HG02678 (cell line): ENCODE measurements at regions not wholly inside any gene's neighbourhood (a gene's known extent, or its start where the extent isn't known, plus 50 kb on each side); places are given as distances from the start of the nearest gene placed in this dataset.

ENCODE experiments used
- ATAC-seq: cut with Tn5 transposase; IDR thresholded peaks from one replicate; pipeline ENCODE4 v1.9.1; 2021; ENCODE audit warnings: mild to moderate bottlenecking, moderate library complexity; ENCODE audit not compliant: unreplicated experiment

DNA sequence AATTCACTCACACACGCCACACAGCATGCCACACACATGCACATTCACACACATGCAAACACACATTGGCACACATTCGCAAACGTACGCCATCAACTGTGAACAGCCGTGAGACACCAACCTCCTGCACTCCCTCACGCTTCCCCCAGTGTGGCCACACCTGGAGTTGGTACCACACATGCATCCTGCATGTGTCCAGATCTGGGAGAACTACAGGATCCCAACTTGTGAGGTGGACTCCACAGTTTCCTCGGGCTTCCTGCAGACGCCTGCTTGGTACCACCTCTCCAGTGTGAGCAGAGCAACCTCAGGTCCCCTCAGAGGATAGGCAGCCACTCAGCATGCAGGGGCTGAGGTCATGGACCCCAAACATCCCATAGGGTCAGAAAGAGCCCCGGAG, 239.0 kb downstream of the EIPR1 start:
- ATAC-seq = no peak

DNA sequence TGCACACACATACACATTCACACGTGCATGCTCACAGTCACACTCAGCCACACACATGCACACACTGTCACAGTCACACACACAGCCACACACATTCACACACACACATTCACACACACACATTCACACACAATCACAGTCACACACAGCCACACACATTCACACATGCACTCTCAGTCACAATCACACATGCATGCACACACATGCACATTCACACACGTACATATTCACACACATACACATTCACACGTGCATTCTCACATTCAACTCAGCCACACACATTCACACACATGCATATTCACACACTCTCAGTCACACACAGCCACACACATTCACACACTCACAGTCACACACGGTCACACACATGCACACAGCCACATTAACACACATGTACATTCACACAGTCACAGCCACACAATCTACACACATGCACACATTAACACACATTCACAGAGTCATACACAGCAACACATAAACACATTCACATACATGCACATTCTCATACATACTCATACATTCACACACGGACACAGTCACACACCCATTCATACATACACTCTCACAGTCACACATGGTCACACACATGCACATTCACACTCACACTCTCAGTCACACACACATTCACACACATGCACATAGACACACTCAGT, 239.8 kb downstream of the EIPR1 start:
- no peak for ATAC-seq

DNA sequence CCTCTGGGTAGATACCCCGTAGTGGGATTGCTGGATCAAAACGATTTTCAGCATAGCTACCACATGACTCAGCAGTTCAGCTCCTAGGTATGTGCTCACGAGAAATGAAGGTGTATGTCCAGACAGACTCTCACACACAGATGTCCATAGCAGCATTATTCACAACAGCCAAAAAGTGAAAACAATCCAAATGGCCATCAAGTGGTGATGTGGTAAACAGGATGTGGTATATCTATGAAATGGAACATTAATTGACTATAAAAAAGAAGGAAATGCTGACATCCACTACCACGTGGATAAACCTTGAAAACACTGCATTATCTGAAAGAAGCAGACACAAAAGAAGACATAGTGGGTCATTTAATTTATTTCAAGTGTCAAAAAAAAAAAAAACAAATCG, 241.9 kb downstream of the EIPR1 start:
- no peak for ATAC-seq

DNA sequence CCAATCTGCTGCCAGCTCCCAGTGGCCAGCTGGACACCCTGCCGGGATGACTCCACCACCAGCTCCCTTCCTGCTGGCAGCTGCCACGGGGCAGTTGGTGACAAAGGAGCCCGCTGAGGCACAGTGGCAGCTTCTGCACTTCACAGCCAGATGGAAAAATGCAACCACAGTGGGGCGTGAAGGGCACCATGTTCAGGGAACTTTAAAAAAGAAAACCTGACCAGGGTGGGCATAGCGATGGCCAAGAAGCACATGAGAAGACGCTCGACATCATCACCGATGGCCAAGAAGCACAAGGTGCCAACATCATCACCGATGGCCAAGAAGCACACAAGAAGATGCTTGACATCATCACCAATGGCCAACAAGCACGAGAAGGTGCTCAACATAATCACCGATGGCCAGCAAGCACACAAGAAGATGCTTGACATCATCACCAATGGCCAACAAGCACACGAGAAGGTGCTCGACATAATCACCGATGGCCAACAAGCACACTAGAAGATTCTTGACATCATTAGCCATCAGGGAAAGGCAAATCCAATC, 243.5 kb downstream of the EIPR1 start:
- no peak for ATAC-seq

DNA sequence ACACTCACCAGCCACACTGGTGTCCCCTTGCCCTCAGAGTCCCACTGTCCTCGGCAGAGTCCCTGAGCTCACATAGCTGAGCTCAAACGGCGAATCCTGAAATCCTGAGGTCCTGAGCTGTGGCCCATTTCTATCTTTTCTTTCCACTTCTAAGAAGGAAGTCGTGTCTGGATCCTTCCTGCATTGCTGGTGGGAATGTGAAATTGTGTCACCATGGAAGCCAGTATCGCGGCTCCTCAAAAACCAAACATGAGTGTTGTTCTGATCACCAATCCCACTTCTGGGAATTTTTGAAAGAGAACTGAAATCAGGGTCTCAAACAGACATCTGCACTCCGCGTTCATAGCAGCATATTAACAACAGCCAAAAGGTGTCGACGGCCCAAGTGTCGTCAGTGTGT, 244.7 kb downstream of the EIPR1 start:
- no peak for ATAC-seq

DNA sequence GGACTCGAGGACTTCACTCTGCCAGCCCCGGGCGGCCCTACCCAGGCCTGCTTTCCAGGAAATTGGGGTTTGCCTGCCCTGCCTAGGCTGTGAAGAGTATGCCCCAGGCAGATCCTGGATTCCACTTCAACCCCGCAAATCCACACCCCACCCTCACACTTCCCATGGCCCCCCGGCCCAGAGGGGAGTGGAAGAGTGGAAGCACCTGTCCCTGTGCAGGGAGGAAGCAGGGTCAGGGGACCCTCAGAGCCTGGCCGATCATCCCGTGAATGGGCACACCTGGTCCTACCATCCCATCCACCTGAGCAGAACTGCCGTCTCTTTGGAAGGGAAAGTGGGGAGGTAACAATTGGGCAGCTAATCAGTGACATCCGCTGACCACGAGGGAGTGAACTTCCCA, 245.2 kb downstream of the EIPR1 start:
- no peak for ATAC-seq

DNA sequence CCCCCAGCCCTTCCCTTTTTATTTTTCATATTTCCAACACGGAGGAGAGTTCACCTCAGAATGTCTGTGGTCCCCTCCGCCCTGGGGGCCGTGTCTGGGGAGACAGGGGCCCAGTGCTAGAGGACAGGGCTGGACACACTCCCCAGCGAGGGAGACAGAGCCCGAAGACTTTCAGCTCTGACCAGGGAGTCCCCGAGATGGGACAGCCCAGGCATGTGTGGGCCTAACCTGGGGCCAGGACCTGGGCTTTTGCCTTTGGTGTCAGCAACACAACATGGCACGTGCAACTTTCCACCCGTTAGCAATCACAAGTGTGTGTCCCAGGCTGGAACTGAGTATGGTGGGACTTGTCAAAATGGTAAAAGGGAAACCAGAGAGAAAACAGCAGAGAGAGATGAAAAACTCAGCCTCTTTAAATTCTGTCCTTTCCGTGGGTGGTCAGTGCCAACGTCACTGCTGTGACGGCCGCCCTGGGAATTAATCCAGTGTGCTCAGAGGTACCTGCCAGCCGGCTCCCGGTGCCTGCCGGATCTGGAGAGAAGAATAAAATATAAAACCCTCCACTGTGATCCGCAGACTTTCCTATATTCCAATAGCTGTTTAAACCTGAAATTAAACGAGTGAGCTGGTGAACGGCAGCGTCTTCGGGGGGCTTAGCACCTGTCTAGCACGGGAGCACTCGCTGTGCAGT, 245.8 kb downstream of the EIPR1 start:
- ATAC-seq = no peak

DNA sequence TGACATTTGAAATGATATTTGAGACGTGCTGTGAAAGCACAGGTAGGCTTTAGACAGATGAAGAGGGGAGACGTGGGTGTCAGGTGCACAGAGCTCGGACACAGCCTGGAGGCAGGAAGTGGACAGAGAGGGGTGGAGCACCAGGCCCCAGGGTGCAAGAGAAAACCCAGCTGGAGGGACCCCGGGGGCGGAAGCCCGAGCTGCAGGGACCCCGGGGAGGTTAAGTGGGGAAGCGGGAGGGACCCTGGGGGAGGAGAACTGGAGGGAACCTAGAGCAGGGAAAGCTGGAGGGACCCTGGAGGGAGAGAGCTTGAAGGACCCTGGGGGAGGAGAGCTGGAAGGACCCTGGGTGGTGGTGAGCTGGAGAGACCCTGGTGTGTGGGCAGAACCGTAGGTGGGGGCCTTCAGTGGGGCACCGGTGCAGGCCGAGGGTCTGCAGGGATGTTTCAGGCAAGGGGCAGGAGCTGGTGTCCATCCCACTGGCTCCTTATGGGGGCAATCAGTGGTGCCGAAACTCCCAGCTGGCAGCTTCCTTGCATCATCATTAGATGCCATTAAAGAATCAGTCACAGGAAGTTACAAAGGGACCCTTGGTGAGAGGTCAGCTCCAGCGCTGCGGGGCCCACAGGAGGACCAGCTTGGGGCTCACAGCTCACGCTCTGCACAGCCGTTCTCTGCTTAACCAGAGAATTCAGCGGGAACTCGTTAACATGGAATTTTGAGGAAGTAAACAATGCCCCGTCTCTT, 246.6 kb downstream of the EIPR1 start:
- ATAC-seq = no peak

DNA sequence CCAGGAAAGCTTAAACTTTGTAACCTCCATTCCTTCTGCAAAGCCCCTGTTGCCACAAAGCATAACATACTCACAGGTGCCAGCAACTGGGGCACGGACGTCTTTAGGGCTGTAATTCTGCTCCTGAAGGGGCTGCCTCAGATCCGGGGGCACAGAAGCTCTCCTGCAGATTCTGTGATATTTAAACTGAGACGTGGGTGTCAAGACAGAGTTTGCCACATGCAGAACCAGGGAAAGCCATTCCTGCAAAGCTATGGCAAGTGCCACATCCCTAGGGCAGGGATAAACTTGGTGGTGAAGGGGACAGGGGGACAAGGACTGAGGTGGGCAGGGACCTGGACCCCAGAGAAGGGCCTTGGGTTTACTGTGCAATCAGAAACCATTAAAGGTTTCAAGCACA, 247.2 kb downstream of the EIPR1 start:
- no peak for ATAC-seq

DNA sequence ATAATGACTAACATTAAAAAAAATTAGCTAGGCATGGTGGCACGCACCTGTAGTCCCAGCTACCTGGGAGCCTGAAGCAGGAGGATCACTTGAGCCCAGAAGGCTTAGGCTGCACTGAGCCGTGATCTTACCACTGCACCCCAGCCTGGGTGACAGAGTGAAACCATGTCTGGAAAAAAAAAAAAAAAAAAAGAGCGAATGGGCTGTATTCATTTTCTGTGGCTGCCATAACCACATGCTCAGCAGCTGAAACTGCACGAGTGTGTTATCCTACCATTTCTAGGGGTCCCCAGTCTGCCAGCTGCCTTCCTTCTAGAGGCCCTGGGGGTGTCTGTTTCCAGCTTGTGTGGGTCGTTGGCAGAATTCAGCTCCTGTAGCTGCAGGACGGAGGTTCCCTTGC, 247.8 kb downstream of the EIPR1 start:
- no peak for ATAC-seq

DNA sequence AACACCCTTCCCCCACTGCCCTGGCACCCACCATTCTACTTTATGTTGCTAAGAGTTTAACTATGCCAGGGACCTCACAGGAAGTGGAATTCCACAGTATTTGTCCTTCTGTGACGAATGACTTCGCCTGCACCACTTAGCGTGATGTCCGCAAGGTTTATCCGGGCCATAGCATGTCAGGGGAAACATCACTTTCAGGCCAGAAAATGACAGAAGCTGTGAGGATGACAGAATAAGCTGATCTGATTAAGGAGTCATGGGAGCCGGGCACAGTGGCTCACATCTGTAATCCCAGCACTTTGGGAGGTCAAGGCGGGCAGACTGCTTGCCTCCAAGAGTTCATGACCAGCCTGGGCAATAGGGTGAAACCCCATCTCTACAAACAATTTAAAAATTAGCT, 248.8 kb downstream of the EIPR1 start:
- ATAC-seq = no peak

DNA sequence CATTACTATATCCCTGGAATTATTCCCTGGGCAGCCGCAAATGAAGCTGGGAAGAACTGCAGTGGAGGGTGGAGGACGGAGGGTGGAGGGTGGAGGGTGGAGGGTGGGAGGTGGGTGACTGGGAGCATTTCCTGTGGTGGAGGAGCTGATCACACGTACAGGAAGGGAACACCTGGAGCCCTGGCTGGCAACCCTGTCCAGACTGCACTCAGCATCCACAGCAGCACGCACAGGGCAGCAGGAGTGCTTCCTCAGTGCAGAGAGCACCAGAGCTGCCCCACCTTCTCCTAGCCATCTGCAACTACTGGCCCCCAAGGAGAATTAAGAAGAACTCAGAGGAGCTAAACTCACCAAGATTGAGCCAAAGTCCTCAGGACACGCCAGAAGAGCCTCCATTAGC, 249.9 kb downstream of the EIPR1 start:
- ATAC-seq = no peak

DNA sequence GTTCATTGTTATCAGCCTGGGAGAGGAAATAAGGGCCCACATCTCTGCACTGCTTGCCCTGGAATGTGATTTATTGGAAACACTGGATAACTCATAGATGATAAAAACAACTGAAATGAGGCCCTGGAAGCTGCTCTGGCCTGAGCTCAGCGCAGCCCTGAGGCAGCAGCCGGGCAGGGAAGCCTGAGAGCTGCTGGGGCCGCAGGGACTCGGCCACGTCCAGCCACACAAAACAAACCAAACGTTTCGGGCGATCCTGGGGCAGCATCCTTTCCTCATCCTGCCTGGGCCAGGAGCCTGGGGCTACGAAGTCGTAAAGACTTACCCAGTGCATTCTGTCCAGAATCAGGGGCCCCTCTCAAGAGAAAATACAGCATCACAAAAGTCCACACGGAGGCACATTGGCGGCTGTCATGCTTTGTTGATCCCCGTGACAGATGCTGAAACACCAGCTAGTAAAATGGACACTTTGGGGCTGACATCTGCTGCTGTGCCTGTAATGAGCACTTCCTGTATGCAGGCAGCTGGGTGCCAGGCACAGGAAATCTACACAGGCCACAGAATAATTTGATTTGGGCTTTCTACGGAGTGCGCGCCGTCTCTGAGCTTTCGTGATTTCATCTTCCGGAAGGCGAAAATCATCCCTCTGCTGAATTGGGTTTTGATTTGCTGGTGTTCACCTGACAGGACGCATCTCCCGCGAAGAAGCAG, 250.6 kb downstream of the EIPR1 start:
- peak; percentile 50 for ATAC-seq

DNA sequence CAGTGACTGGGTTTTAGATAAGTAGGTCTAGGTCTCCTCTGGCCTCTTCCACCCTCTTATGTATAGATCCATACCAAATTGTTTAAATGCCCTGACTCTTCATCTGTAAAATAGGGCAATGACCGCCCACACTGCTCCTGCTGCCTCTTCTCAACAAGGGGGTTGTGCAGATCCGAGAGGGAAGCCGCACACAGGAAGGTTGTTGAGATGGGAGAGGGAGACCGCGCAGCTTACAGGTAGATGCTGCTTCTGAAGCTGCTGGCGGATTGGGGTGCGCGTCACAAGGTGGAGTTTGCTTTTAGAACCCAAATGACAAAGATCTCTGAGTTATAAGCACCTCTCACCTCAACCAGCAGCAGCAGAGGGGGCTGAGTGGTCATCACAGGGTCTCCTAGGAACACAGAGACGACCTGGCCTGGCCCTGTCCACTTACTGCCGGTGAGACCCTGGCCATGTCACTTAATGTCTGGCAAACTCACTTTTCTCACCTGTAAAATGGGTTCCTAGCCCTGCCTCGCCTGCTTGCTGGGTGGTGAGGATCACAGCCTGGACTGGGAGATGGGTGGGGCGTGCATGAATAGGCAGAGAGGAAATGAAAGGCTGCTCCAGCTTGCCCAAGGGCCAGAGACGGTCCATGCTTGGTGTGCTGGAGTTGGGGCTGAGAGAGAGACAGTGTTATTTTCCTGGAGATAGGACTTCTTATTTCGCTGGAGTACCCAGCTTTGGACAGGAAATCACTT, 251.3 kb downstream of the EIPR1 start:
- ATAC-seq = no peak

DNA sequence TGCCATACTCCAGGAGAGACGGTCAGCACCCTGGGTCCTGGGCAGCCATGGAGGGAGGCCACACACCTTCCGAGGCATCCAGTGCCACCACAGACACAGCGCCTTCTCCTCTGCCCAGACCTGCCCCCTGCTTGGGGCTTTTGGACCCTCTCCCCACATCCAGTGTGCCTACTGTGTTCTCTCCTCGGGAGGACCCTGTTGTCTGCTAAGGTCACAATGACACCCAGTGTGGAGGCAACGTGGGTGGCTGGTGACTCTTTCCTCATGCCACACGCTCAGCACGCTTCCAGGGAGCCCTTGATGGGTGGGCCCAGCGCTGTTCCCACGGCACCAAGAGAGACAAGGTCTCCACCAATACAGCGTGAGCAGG, 251.9 kb downstream of the EIPR1 start:
- ATAC-seq = no peak

DNA sequence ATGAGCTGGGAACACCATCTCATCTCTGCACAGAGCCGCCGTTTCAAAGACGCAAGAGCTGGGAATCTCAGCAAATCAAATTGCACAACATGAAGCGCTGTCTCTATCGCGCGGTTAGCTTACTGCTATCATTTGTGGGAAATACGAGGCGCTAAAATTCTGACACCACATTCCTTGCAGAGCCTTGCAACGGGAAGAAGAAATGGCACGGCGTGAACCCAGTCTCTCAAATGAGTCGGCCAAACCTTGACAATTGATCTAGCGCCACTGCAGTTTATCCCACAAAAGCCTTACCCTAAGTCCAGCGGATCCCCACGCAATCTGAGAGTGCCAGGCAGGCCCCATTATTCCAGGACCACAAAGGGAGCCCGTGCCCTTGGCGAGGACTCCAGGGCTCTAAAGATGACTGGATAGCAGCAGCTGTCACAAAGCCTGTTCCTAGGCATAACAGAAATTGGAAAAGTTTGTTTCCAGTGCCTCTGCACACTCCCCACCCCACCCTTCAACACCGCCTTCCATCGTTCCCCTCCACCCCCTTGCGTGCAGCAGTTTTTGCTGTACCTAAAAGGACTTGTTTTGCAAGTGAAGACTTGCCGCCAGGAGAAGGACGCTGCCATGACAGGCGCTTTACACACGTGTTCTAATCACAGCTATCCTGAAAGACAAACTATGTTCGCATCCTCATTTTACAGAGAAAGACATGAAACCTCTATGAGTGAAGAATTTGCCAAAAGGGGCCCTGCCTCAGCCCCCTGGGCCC, 252.4 kb downstream of the EIPR1 start:
- no peak for ATAC-seq

DNA sequence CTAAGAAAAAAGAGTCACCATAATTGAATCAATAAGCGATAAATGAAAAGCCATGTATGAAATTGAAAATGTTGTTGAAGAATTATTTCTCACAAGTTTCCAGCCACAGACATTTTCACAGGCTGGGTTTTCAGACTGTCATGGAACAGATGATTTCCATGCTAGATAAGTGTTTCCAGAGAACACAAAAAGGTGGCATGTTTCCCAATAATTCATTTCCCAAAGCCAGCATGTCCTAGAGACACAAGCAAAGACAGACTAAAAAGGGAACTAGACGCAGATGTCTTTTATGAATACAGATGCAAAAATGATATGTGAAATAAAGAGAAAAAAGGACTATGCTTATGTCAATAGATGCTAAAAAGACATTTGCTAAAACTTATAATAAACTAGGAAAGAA, 255.1 kb downstream of the EIPR1 start:
- ATAC-seq = no peak

DNA sequence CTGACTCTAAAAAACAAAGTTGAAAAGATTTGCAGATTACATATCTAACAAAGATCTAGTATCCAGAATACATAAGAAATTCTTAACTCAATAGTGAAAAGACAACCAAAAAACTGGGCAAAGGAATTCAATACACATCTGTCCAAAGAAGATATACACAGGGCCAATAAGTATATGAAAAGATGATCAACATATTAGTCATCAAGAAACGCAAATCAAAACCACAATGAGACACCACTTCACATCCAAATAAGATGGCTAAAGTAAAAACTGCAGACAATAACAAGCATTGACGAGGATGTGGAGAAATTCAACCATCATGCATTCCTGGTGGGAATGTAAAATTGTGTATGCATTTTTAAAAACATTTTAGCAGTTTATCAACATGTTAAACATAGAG, 256.0 kb downstream of the EIPR1 start:
- no peak for ATAC-seq

DNA sequence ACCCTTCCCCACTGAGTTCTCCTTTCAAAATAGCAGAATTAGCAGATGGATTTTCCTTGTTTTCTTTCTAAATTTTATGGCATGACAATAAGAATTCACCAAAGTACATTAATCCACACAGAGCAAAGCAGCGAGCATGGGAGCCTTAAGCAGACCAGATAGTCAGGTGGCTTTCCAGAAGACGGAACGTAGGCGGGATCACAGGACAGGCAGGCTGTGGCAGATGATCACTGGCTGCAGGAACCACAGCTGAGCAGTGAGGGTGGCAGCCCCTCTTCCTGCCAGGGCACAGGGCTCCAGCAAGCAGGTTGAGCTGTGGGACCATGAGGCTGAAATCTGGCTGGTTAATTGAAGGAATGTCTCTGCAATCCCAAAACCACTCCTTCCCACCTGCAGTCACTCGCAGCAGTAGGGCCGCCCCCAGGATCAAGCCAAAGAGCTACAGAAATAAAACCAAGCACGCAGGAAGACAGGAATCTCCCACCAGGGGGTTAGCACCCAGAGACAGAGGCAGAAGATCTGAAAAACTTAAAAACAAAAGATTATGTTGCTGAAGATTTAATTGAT, 259.9 kb downstream of the EIPR1 start:
- ATAC-seq = no peak

DNA sequence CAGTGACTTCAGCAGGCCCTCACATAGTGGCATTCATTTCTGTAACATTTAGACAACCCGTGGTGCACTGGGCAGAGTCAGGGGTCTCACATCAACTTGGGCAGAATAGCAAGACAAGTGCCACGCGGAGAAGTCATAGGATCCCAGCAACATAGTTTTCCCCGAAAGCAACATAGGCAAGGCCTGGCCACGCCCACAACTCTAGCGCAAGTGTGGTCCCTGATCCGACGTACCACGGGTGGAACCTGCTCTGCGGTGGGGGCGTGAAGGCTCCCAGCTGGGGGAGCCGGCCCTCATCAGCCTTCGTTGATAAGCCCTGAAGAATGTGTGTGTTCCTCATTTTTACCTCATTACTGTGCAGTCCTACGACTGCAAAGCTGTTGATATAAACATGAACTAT, 261.2 kb downstream of the EIPR1 start:
- no peak for ATAC-seq
